ENCODE measurements at regions not wholly inside any gene's neighbourhood (a gene's known extent, or its start where the extent isn't known, plus 50 kb on each side); places are given as distances from the start of the nearest gene placed in this dataset.

GRCh38 chr3:87558492-87558891 is 282.1 kb upstream of the POU1F1 start:
- no peak overlapping the region for H3K4me3 ChIP-seq (replicated peaks in 1 of 3; ENCODE audit: insufficient read depth in 1 of 3, low read depth in 2 of 3, low read length in 3 of 3)
- H3K9me3 ChIP-seq (ENCODE audit: low read length) = no peaks in the 10 kb centered on the region
- BruUV-seq (replicated peaks) = no TSS peak
- H3K27me3 ChIP-seq (ENCODE audit: control insufficient read depth in 1 of 2, insufficient read depth in 2 of 2, low read length in 2 of 2) = no peaks in the 10 kb centered on the region
- no peak overlapping the region for H3K9ac ChIP-seq (ENCODE audit: insufficient read depth, low read depth, low read length)
- H2AFZ ChIP-seq (ENCODE audit: low read length) = no peak overlapping the region
- no peak for TF ChIP-seq PHB2 (IDR thresholded peaks at IDR 0.05; ENCODE audit: partially characterized antibody)
- TF ChIP-seq ZNF550 (CRISPR knock-in tag; IDR thresholded peaks at IDR 0.05; ENCODE audit: borderline replicate concordance) = no peak
- no peak for TF ChIP-seq SMARCC2 (IDR thresholded peaks at IDR 0.05)
- TF ChIP-seq FOXP4 (CRISPR knock-in tag; IDR thresholded peaks at IDR 0.05) = no peak
- TF ChIP-seq ZBTB39 (CRISPR knock-in tag; IDR thresholded peaks at IDR 0.05) = no peak
- no peak for TF ChIP-seq BHLHE40 (IDR thresholded peaks at IDR 0.05; ENCODE audit: low read length)
- no peak for TF ChIP-seq FOXC1 (CRISPR knock-in tag; IDR thresholded peaks at IDR 0.05; ENCODE audit: borderline replicate concordance)
- 0% methylated on average over 3 of the region's 3 CpGs for WGBS (ENCODE audit: low lambda C conversion rate)
- ChIA-PET POLR2A (no interaction called here), CTCF (ENCODE audit: low intra/inter-chr PET ratio, low total read pairs) (no interaction called here)
- no peaks in the 10 kb centered on the region for H3K36me3 ChIP-seq (replicated peaks in 1 of 2; ENCODE audit: control insufficient read depth in 1 of 2, insufficient read depth in 2 of 2, low read length in 2 of 2)
- no peak overlapping the region for H3K4me2 ChIP-seq (ENCODE audit: low read depth, low read length)
- no peak overlapping the region for H3K27ac ChIP-seq (ENCODE audit: extremely low read length, insufficient read depth, low read length)
- intact Hi-C loops (cut with micrococcal nuclease; ENCODE audit: unreplicated experiment) = no loop called here
- H3K79me2 ChIP-seq (ENCODE audit: insufficient read depth, low read length) = no peaks in the 10 kb centered on the region
- in situ Hi-C loops (cut with HindIII; ENCODE audit: extremely low pct_ligation_motif_present, low pct_unique_long_range_greater_than_20kb) = no loop called here
- H4K20me1 ChIP-seq (ENCODE audit: insufficient read depth, low read length) = no peaks in the 10 kb centered on the region
- FAIRE-seq (no peak), ATAC-seq (no peak), DNase-seq (ENCODE audit: low spot score) (no peak)
- no peaks in the 10 kb centered on the region for H3K4me1 ChIP-seq (ENCODE audit: insufficient read depth, low read length)

Data from HepG2 (cell line).